NCI-H1436 treated with DMSO at 0.1 percent for 48 hours (cell line): ENCODE measurements at regions not wholly inside any gene's neighbourhood (a gene's known extent, or its start where the extent isn't known, plus 50 kb on each side); places are given as distances from the start of the nearest gene placed in this dataset.
"Not testable (repeated sequence)": the region's sequence is repeated elsewhere in the genome, so short reads cannot be mapped to it uniquely, and the experiment has no call there.

ENCODE experiments used
- DNase-seq: peaks from one replicate; lab custom pipeline; 2025; lab: John Stamatoyannopoulos, UW

DNA sequence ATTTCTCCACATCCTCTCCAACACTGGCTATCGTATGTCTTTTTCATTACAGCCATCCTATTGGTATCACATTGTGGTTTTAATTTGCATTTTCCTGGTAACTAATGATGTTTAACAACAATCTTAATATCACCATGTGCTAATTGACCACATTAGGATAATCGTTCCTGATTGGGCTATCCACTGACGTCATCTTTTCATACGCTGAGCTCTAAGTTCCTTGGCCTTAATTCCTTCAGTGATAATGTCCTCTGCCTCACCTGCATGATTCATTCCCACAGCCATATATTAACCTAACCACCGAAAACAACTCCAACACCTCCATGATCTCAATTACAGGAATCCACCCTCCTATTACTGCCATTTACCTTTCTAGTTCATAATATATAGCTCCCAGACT is 547.9 kb upstream of the BRINP1 start:
- DNase-seq, result no peak

DNA sequence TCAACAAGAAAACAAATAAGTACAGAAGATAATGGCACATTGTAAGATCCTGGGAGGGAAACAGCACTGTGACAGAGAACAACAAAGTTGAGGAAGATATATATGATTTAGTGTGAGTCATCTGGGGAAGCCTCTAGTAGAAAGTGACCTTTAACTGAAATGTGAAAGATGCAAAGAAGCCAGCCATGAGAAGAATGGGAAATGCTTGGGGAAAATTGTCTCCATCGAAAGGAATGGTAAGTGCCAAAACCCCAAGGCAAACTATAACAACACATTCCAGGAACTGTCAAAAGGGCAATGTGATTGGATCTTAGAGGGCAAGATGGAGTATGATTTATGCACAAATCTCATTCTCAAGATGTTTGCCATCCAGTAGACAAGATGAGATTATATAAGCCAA is 537.8 kb upstream of the BRINP1 start:
- DNase-seq, result no peak

DNA sequence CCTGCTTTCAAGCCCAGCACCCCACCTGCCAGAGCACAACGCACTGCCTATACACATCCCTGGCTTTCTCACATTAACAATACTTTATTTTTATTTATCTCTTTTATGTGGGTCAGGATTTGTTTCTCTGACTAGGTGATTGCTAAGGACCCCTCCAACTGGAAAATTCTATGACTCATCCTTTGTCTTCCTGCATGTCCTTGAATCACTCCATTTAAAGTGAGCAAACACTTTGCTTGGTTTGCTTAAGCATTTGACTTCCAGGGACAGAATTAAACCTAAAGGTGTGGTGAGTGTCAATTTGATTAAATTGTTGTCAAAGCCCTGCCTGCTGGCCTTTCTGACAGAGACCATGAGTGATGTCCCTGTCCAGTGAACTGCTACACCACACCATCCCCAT is 536.5 kb upstream of the BRINP1 start:
- no peak for DNase-seq

DNA sequence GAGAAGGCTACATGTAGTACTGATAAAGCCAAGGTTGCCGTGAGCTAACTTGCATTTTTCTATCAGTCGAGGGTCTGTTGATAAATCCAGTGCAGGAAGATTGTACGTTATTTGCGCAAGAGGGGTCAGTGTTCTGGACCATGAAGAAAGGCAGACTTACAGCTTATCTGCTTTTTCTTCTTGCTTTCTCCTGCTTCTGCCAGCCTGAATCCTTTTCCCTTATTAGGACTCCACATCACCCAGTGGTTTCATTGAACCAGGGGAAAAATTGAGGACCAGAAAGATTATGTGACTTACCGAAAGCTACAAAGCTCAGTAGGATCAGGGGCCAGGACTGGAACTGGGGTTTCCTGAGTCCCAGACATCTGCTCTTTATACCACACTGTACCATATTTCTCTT is 534.6 kb upstream of the BRINP1 start:
- no peak for DNase-seq

DNA sequence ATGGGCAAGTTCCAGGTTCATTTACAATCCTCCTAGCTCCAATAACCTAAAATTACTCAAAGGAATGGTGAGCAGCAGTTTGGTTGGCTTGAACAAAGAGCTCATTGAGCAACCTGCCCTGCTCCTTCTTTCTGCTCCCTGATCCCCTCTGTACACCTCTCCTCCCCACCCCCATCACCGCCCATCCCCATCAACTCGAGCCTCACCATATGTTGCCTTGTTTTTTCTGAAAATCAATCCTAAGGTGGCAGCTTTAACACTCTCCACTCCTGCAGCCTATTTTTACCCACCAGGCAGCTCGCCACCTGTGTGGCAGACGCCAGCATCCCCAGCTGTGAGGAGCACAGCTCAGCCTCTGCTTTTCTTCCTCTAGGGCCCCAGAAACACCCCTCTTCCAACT is 533.4 kb upstream of the BRINP1 start:
- DNase-seq, result no peak

DNA sequence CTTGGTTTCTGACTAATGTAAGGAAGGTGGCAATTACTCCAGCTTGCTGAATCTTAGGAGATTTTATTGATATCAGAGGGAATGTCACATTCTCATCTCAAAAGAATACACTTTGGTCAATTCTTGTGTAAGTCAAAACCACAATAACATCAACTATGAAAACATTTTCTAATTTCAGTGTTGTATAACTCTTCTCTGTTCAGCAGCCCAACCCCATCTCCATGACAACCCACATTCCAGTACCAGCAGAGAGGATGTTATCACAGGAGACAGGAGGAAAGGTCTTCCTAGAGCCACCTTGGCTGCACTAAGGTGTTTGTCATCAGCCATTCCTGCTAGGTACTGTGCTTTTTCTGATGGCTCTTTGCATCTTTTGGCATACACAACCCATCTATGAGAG is 529.1 kb upstream of the BRINP1 start:
- no peak for DNase-seq

DNA sequence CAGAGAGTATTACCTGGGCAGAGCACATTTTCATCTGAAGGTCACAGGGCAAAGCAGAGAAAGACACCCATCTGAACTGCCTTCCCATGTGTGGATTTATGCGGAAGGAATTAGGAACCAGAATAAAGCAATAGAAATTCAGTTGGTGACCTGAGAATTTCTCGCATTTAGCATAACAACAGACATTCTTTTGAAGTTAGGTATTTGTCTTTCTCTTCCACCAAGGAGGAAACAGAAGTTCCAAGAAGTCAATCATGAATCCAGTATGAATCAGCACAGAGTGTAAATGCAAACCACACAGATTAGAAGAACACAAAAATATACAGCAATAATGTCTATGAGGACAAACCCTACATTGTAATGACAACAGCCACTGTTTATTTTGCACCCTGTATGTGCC is 515.2 kb upstream of the BRINP1 start:
- DNase-seq, result no peak

DNA sequence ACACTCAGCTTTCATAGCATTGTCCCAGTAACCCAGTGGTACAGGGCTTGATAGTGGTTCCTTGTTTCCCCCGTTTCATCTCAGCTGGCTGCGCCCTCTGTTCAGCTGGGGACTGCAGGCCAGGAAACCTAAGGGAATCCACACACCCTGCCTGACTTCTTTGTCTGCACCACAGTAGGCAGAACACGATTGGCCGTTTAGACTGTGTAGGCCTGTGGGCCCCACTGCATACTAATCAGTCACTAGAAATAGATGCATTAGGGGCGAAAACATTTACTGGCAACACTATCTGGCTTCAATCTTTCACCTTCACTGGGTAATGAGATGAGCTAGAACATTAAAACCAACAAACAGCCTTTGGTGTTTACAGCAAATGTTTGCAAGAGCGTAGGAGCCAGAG is 512.7 kb upstream of the BRINP1 start:
- DNase-seq, result no peak

DNA sequence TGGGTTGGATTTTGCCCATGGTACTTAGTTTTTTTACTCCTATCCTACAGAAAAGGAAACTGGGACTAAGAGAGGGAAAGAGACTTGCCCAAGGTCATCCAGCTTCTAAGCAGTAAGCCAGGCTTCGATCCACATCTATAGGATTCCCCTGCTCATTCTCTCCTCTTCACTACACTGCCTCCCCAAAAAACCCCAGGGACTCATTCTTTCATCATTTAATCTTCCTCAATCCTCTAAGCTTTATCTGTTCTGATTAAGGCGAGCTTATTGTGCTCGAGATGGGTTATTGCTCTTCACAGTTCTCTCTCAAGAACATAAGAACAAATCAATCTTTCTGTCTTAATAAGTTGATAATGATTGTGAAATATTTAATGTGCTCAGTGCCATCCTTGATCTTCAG is 511.1 kb upstream of the BRINP1 start:
- DNase-seq, result no peak

DNA sequence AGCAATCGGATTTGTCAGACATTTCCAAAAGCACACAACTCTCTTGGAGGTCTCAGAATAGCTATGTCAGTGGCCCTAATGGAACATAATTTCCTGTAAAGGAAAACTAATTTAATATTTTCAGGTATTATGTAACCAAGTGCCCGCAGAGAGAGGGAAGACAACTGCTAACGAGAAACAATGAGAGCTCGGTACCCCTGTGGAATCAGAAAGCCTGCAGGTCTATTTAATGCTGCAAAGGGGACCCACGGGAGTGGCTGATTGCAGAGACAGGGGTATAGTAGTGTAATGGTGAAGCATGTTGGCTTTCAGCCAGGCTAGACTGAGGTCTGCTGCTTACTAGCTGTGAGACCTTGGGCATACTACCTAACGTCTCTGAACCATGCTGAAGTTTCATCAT is 508.1 kb upstream of the BRINP1 start:
- peak; percentile 63 for DNase-seq

DNA sequence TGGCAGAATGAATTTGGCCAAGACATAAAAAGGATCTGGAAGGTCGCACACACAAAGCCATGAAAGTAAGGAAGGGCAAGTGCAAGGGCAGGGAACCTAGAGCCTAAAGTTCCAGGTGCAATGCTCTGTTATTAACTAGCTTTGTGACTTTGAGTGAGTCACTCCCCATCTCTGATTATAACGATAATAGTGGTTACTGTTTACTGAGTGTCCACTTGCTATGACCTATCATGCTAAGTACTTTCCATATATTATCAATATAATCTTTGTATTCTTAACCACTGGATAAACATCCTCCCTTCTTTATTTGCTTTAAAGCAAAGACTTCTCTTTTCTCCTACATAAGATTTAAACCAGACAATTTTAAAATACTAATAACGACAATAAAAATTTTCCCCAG is 504.6 kb upstream of the BRINP1 start:
- no peak for DNase-seq

DNA sequence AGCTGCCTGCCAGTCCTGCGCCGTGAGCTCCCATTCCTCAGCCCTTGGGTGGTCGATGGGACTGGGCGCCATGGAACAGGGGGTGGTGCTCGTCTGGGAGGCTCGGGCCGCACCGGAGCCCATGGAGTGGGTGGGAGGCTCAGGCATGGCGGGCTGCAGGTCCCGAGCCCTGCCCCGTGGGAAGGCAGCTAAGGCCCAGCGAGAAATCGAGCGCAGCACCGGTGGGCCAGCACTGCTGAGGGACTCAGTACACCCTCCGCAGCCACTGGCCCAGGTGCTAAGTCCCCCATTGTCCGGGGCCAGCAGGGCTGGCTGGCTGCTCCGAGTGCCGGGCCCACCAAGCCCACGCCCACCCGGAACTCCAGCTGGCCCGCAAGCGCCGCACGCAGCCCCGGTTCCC is 501.0 kb upstream of the BRINP1 start:
- not testable (repeated sequence) for DNase-seq

DNA sequence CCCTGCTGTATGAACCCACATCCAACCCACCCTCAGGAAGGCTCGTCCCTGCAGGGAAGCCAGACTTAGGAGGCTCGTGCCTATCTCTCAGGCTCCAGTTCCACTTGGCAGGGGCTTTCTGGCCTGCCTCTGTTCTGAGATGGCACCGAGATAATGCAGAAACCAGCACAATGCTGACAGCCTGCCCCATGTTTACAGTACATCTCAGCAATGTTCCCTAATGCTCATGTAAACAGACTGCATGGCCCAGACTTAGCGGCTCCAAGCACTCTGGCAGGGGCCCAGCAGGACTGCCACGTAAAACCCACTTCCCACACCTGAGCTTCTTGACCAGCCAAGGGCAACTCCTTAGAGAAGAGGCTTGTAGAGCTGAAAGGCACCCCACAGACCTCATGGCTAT is 499.5 kb upstream of the BRINP1 start:
- DNase-seq, result no peak

DNA sequence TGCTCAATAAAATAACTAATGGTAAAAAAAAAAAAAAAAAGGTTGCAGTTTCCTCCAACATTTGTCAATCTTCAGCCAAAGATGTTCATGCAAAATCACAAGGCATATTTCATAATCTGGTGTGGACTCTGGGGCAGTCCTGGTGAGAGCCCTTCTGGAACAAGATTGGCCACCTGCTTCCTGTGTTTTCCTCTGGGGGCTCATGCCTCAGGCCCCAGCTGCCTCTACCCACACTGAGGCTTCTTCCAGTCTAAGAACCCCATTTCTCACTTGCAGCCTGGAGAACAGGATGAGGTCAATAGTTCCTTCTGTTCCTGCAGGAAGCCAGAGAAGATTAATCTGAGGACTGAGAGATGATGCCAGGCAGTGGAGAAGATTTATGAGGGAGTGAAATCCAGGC is 492.6 kb upstream of the BRINP1 start:
- DNase-seq, result no peak

DNA sequence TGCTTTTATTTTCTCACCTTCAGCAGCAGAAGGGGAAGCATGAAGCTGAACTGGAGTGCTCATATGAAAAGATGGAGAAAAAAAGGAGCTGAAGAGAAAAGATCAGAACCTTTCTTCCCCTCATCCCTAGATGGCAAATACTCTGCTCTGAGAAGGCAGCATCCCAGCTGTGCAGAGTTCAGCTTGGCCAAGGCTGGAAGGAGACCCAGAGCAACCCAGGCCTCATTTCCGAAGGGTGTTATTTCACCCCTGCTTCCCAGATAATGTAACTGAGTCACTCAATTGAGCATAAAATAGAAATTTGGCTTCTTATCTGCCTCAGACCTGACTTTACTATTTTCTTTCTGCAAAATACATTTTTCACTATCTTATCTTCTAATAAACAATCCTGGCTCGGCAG is 489.9 kb upstream of the BRINP1 start:
- no peak for DNase-seq

DNA sequence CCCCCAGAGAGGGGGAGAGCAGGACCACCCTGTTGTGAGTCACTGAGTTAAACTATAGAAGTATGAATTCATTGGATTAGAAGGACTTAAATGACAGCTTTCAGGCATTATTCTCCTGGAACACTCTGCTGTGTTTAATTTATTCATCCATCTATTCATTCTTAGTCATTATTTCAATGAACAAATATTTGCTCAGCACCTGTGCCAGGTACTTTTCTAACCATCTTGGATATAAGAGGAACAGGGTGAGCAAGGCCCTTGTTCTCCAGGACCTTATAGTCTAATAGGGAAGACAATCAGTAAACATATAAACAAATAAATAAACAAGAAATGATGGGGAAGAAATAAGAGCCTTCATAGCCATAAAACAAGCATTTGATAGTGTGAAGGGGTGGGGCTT is 483.9 kb upstream of the BRINP1 start:
- no peak for DNase-seq

DNA sequence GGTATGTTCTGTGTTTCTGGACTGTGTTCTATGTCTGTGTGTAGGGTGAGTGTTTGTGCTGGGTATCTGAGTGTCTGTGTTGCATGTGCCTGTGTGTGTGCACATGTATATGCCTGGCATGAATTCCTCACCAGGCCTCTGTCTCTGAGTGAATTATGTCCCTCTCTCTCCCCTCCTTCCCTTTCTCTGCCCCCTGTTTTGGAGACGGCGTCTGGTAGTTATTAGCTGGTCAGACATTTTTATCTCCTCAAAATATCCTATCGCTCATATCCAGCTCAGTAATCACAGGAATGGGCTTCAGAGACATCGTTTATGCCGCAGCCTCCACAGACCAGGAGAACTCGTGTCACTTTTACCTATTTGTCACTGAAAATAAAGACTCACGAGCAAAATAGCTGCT is 483.2 kb upstream of the BRINP1 start:
- DNase-seq, result no peak

DNA sequence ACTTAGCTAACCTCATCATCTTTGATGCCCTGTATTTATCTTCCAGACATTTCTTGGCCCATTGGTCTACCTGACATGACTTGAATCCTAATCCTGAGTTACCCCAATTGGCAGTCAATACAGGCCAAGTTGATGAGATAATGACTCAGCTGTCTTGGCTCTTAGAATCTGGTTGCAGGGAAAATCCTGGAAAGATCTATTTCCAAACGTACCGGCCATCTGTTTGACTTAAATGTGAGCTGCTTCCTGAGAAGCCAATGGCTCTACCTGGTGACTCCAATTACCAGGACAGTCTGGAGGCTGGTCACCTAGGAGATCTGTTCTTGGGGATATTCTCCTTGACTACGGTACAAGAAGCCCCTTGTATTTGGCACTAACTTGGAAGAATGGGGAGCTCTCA is 475.2 kb upstream of the BRINP1 start:
- no peak for DNase-seq

DNA sequence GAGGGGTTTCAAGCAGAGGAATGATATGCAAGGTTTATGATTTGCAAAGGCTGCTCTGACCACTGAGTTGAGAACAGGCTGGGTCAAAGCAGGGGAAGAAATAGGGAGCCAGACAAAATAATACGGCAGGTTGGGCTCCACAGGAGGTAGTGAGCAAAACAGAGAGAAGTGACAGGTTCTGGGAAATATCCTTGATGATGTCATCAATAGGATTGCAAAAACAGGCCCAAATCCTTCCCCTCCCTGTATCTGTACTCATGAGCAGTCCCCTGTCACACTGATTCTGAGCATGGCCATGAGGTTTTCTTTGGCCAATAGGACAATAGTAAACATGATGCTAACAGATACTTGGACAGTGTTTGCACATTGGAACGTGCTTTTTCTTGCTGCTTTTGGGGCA is 471.8 kb upstream of the BRINP1 start:
- no peak for DNase-seq

DNA sequence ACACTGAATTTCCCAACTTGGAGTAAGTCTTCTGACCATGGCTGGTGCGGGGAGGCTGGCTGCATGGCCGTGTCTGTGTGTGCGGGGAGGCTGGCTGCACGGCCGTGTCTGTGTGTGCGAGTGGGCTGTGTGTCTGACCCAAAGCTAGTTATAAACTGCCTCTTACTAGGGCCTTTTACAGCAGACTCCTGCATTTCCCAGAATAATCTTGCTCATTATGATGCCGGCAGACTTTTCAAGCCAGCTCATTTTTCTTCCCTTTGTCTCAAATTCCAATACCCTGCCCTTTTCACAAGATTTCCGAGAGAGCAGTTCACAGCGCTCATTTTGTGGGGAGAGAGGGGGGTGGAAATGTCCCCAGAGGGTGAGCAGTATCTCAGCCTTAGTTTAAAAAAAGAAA is 470.7 kb upstream of the BRINP1 start:
- DNase-seq, result no peak

DNA sequence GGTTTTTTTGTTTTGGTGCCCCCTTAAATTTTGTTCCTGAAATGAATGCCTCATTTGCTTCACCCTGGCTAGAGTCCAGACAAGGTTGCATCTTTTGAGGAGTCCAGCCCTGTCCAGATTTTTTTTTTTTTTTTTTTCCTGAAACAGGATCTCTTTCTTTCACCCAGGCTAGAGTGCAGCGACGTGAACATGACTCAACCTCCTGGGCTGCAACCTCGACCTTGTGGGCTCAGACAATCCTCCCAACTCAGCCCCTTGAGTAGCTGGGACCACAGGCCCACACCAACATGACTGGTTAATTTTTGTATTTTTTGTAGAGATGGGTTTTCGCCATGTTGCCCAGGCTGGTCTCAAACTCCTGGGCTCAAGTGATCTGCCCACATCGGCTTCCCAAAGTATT is 469.0 kb upstream of the BRINP1 start:
- DNase-seq, result no peak

DNA sequence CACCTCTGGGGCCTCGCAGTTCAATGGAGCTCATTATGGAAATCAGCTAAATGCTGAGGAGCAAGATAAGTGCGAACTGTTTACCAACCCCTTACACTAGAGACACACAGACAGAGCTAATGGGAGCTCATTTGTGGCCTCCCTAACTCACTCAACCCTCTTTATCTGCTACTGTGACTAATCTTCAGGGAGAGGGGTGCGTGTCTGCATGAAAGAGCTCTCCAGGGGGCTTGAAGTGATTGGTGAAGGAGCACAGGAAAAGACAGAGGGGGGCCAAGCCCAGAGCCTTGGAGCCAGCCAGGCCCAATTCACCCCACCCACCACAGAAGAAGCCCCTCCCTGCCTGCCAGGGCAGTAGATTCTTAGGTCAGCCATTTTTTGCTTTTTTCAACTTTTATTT is 466.8 kb upstream of the BRINP1 start:
- DNase-seq, result peak; percentile 99

DNA sequence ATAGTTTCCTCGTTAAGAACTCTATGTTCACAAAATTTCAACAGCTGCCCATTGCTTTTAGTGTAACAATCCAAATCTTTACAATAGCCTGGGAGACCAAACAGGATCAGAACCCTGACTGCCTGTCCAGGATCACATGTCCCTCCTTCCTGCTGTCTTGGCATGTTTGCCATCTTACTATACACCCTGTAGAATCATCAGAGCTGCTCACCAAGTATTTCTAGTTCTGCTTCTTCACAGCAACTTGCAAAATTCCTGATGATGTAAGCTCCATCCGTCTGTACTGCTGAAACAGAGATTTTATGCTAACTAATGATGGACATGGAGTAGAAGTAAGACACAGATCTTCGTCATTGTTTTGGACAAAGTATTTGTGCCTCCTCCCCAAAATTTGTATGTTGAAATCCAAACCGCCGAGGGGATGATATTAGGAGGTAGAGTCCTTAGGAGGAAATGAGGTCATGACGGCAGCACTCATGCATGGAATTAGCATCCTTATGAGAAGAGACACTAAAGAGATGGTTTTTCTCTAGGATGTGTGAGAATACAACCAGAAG is 464.9 kb upstream of the BRINP1 start:
- no peak for DNase-seq

DNA sequence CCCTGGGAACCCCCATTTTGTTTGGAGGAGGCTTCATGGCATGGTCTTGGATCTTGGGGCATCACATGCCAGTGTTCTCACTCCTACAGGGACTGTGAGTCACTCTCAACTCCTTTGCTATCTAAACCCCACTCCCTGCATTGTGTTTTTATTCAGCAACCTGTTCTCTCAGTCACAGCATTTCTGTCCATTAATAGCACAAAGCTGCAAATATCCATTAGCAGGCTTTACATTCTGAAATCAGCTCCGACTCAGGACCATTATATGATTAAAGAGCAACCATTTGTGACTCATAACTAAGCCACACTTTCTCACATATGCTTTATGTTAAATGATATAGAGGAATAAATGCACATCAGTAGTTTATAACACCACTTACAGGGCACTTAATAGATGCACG is 462.1 kb upstream of the BRINP1 start:
- DNase-seq, result no peak

DNA sequence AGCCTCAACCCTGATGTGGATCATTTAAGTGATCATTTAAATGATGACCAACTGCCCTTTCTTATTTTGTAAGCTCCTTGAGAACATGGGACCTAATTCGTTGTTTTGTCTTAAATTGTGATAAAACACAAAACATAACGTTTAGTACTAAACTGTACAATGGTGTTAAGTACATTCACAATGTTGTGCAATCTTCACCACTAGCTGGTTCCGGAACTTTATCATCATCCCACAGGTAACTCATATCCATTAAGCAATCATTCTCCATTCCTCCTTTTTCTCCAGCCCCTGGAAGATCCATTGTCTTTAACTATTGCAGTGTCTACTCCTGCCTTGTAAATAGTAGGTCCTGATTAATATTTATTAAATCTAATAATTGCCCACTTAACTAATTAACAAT is 460.5 kb upstream of the BRINP1 start:
- no peak for DNase-seq
